Activated T-cell treated with anti-CD3 and anti-CD28 coated beads for 1 hour (primary cell): ENCODE measurements at regions not wholly inside any gene's neighbourhood (a gene's known extent, or its start where the extent isn't known, plus 50 kb on each side); places are given as distances from the start of the nearest gene placed in this dataset.

Source experiments
- DNase-seq: peaks from one replicate; pipeline ENCODE4 v3.0.0-alpha.2; 2020; ENCODE audit warnings: low read depth

DNA sequence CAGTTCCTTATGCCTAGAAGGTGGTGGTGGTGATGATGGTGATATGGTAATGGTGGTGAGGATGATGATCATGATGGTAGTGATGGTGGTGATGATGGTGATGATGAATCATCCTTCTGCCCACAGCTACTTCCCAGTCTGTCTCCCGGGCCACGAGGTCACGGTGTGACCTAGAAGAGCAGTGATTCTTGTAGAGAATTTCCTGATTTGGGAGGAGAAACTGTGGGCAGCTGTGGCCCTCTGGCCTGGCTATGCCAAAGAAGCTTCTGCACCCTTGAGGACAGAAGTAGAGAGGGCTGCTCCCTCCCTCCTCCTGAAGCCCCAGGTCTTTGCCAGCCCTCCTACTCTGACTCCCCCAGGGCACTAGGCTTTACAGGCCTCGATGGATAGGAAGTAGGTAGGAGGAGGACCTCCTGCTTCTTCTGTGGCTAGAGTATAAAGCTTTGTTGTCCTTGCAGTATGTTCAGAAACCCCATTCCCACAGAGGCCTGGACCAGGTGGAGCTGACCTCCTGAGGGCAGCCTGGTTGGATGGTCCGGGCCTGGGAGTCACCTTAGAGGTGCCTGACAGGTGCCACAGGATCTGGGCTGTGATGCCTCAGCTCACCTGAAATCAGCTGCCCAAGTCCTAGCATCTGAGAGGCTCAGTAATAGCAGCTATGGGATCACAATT lies 57.9 kb upstream of the EPAS1 start:
- no peak for DNase-seq

DNA sequence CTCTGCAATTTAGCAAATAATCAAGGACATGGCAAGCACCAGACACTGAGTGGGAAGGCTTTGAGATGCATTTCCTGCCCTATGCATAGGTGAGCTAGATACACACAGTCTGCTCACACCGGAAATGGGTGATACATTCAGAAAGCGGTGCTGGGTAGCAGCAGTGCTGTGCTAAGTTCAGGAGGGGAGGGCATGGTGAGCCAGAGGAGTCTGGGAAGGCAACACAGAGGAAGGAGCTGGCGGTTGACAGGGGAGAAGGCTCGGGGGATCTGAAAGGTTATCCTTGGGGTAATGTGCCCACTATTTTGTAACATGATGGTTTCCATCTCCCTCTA lies 57.4 kb upstream of the EPAS1 start:
- peak; percentile 16 for DNase-seq

DNA sequence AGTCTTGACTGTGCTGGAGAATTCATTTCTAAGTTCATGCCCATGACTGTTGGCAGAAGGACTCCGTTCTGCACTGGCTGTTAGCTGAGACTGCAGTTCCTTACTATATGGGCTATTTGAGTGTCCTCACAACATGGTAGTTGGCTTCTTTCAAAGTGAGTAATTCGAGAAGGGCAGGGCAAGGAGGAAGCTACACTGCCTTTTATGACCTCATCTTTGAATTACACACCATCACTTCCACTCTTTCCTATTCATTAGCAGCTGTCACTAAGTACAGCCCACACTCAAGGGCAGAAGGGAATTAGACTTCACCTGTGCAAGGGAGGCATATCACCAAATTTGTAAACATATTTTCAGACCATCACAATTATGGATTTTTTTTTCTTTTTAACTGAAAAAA lies 55.9 kb upstream of the EPAS1 start:
- no peak for DNase-seq

DNA sequence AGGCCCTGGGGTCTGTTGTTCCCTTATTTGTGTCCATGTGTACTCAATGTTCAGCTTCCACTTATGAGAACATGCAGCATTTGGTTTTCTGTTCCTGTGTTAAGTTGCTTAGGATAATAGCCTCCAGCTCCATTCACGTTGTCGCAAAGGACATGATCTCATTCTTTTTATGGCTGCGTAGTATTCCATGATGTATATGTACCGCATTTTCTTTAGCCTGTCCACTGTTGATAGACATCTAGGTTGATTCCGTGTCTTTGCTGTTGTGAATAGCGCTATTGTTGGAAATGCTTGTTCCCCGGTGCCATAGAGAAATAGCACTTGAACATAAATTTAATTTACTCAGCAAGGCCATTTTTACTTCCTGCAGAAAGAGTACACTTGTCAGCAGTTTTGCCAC lies 51.3 kb upstream of the EPAS1 start:
- no peak for DNase-seq

DNA sequence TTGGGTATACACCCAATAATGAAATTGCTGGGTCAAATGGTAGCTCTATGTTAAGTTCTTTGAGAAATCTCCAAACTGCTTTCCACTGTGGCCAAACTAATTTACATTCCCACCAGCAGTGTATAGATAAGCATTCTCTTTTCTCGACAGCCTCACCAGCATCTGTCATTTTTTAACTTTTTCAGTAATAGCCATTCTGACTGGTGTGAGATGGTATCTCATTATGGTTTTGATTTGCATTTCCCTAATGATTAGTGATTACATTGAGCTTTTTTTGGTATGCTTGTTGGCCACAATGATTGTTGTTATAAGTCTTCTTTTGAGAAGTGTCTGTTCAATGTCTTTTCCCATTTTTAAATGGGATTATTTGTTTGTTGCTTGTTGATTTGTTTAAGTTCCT lies 50.4 kb upstream of the EPAS1 start:
- DNase-seq = no peak
